HEK293 (cell line): ENCODE measurements at regions not wholly inside any gene's neighbourhood (a gene's known extent, or its start where the extent isn't known, plus 50 kb on each side); places are given as distances from the start of the nearest gene placed in this dataset.

Experiments
- CTCF ChIP-seq: fragments of 450-650 bp; formaldehyde crosslinking; IDR thresholded peaks from 2 replicates; pipeline ENCODE4 v1.5.1; 2016; ENCODE audit warnings: missing biosample characterization, missing genetic modification characterization
- GFI1B ChIP-seq: fragments of 450-650 bp; formaldehyde crosslinking; IDR thresholded peaks from 2 replicates; pipeline ENCODE4 v1.5.1; 2016; ENCODE audit warnings: missing biosample characterization, missing genetic modification characterization
- SP3 ChIP-seq: fragments of 450-650 bp; formaldehyde crosslinking; IDR thresholded peaks from 2 replicates; pipeline ENCODE4 v1.5.1; 2016; ENCODE audit warnings: missing biosample characterization, missing genetic modification characterization
- TRIM28 ChIP-seq: IDR thresholded peaks from 2 replicates; pipeline ENCODE4 v1.6.1; 2011; ENCODE audit warnings: low read length, control low read depth, borderline replicate concordance
- ZNF140 ChIP-seq: fragments of 450-650 bp; formaldehyde crosslinking; IDR thresholded peaks from 2 replicates; pipeline ENCODE4 v1.5.1; 2016; ENCODE audit warnings: missing biosample characterization, missing genetic modification characterization
- ZNF146 ChIP-seq: fragments of 450-650 bp; formaldehyde crosslinking; IDR thresholded peaks from 2 replicates; pipeline ENCODE4 v1.5.1; 2016; ENCODE audit warnings: missing biosample characterization, missing genetic modification characterization
- ZNF510 ChIP-seq: fragments of 450-650 bp; formaldehyde crosslinking; IDR thresholded peaks from 2 replicates; pipeline ENCODE4 v1.5.1; 2018; ENCODE audit warnings: mild to moderate bottlenecking, missing genetic modification characterization, missing biosample characterization; ENCODE audit not compliant: insufficient replicate concordance

DNA sequence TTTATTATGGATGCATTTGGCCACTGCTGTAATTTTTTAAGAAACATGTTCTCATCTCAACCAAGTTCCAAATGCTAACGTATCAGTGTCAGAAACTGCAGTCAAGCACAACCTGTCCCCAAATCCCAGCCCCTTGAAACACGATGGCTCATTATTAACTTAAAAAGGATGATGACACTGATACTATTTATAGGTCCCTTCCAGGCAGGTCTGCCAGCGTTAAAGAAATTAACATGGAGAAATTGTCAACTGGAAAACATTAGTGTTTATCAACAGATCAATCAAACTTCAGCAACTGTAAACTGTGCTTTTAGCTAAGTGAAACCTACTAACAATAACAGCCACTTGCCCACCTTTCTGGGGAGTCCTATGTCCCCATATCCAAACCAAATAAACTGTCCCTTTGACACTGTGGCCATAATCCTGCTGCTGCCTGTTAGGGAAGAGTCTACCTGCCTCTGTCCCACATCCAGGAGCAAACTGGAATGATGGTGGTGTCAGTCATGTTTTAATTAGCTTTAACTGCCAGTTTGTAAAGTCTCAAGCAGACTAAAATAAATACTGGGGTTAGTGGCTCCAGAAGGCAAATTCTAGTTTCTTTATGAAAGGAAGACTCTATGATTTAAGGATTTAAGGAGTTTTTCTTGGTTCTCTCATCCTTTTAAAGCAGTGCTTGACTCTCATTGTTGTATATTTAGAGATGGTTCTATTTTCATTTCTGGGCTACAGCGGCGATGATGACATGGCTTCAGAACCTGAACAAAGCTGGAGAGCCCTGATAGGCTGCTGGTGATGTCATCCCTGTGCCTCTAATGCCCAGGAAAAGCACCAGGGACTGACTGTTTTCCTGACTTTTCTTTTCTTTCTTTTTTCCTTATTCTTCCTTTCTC, 583.6 kb upstream of the PIK3C3 start:
- TF ChIP-seq CTCF (tag by site-specific recombination) (no peak), GFI1B (no peak), ZNF510 (tag by site-specific recombination) (no peak), ZNF140 (tag by site-specific recombination) (no peak), TRIM28 (no peak), ZNF146 (tag by site-specific recombination) (no peak), SP3 (tag by site-specific recombination) (no peak)
